IPS-11a (cell line): ENCODE measurements at regions not wholly inside any gene's neighbourhood (a gene's known extent, or its start where the extent isn't known, plus 50 kb on each side); places are given as distances from the start of the nearest gene placed in this dataset.

ENCODE experiments used
- H3K4me3 ChIP-seq: one replicate; pipeline ENCODE4 v1.5.1; 2013; ENCODE audit warnings: low read depth, low read length, control low read depth

DNA sequence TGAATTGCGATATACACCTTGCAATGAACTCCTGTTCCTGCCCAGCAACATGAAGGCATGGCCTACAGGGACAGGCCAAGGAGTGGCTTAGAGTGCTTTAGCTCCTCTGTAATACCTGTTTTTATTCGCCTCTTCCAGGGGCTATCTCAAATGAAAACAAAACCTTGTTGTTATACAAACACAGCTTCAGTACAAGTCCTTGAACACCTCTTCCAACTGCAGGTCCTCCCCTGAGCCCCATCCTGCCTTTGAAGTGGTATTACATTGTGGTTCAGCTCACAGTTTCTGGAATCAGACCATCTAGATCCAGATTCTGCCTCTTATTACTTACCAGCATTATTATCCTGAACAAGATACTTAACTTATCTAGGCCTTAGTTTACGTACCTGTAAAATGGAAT is 83.0 kb upstream of the HNRNPA3 start:
- H3K4me3 ChIP-seq: no peak overlapping the region

DNA sequence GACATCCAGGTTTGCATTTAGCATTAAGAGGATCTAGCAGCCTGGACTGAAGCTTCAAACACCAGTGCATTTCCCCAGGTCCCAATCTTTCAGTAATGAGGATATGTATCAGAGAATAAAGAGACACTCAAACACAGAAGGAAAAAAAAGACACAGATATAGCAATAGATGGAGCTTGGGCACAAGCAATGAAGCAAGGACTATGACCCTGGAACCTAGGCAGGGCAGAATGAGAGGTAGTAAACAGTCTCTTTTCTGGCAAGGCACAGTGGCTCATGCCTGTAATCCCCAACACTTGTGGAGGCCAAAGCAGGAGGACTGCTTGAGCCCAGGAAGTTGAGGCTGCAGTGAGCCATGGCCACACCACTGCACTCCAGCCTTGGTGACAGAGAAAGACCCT is 80.7 kb upstream of the HNRNPA3 start:
- H3K4me3 ChIP-seq: no peak overlapping the region

DNA sequence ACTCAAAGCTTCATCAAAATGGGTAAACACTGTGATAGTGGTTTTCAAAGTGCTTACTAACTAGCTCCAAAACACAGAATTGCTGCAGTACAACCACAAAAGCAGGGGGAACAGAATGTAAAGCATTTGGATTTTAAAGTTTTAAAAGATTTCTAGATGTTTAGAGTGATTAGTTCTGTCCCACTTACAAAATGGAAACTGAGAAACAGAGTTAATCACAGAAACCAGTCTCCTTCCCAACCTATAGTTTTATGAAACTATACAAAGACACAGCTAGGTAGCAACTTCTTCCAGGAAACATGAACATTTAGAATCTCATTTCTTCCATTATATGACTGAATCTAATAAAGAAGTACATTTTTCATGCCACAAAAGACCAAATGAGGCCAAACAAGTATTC is 73.8 kb upstream of the HNRNPA3 start:
- H3K4me3 ChIP-seq: no peak overlapping the region

GRCh38 chr2:177141866-177142265 is 70.7 kb upstream of the HNRNPA3 start:
- no peak overlapping the region for H3K4me3 ChIP-seq

DNA sequence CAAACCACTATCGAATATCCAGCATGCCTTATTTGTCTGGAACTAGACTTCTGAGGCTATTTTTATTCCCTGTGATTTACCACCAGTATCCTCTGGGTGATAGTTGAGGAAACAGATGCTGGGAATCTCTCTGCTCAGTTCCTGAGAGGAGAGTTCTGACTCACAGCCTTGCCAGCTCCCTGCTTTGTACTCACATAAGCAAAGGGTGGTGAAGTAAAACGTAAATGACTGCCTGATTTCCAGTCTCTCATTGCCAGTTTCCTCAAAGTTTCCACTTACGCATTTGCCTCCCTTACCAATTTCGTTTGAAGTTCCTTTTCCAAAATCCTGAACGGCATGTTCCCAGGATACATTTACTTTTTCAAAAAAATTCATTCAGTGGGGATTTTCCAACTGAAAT is 69.2 kb upstream of the HNRNPA3 start:
- no peak overlapping the region for H3K4me3 ChIP-seq

DNA sequence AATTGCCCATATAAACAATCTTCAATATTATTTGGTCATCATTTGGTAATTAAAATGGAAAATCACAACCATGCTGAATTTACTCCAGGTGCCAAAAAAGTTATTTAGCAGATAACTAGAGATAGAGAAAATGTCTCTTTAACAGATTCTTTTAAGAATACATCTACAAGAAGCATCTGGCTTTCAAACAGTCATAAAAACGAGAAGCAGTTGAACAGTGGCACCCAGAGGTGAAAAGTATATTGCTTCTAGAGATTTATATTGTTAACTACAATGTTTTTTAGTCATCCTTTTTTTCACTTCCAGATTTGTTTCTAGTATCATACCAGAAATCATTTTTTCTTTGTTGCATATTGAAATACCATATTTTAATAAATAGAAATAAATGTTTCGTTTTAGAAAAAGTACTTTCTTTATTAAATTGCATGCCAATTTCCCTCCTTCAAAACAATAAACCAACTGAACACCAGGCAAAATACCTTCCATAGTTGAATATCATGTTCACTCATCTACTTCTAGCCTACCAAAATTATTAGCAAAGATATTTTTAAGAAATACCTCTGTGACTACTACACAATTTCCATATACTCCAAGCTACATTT is 65.4 kb upstream of the HNRNPA3 start:
- no peak overlapping the region for H3K4me3 ChIP-seq

GRCh38 chr2:177147834-177148445 is 64.7 kb upstream of the HNRNPA3 start:
- H3K4me3 ChIP-seq: no peak overlapping the region

- peak overlapping the region; percentile 27 for H3K4me3 ChIP-seq
Observed at GRCh38 chr2:177148477-177149154, 64.0 kb upstream of the HNRNPA3 start.

GRCh38 chr2:177149155-177149503 is 63.5 kb upstream of the HNRNPA3 start:
- H3K4me3 ChIP-seq: no peak overlapping the region

- no peak overlapping the region for H3K4me3 ChIP-seq
Observed at GRCh38 chr2:177153805-177154204, 58.8 kb upstream of the HNRNPA3 start.

DNA sequence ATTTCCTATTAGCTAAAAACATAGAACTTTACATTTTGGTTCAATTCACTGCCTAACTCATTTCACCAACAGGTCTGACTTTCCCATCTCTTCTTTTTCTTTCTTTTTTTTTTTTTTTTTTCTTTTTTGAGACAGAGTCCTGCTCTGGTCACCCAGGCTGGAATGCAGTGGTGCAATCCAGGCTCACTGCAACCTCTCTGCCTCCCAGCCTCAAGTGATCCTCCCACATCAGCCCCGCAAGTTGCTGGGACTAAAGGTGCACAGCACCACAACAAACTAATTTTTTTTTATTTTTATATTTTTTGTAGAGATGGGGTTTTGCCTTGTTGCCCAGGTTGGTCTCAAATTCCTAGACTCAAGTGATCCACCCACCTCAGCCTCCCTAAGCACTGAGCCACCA is 57.8 kb upstream of the HNRNPA3 start:
- no peak overlapping the region for H3K4me3 ChIP-seq

- no peak overlapping the region for H3K4me3 ChIP-seq
Observed at GRCh38 chr2:177155631-177156030, 57.0 kb upstream of the HNRNPA3 start.

- no peak overlapping the region for H3K4me3 ChIP-seq
Observed at GRCh38 chr2:177161741-177162460, 50.7 kb upstream of the HNRNPA3 start.
